CD4-positive, alpha-beta T cell (primary cell): ENCODE measurements at regions not wholly inside any gene's neighbourhood (a gene's known extent, or its start where the extent isn't known, plus 50 kb on each side); places are given as distances from the start of the nearest gene placed in this dataset.

ENCODE experiments used
- ATAC-seq: fragments of 200-7000 bp; cut with Tn5 transposase; one replicate; pipeline ENCODE4 v1.10.0; 2022; ENCODE audit warnings: mild to moderate bottlenecking; ENCODE audit not compliant: poor library complexity
- CTCF ChIA-PET: fragments of 350-600 bp; sonication (Branson Sonifier 250); formaldehyde crosslinking; loops from one replicate; lab custom pipeline; 2021; ENCODE audit warnings: antibody characterized with exemption, inconsistent platforms; lab: Charles Lee
- POLR2A ChIA-PET: fragments of 350-600 bp; sonication (Branson Sonifier 250); formaldehyde crosslinking; loops from one replicate; lab custom pipeline; 2021; ENCODE audit warnings: antibody characterized with exemption, inconsistent platforms; lab: Charles Lee
- DNase-seq, 14 experiments: peaks; one replicate each; pipeline ENCODE4 v3.0.0-alpha.2; 2013 to 2020; ENCODE audit warnings: mixed read lengths in 2 of 14
- H3K27ac ChIP-seq, 2 donors: one replicate each; pipeline versions ENCODE4 v1.5.1 to v1.7.0; 2013; ENCODE audit warnings: low read length in 2 of 2, low read depth in 1 of 2, mild to moderate bottlenecking in 1 of 2
- H3K27me3 ChIP-seq, 2 experiments: 1 replicate in 1 of 2; 2 replicates in 1 of 2; pipeline versions ENCODE4 v1.6.1 to v1.7.0; 2013; ENCODE audit warnings: low read length in 2 of 2, control low read depth in 1 of 2, mild to moderate bottlenecking in 1 of 2, moderate library complexity in 1 of 2; ENCODE audit not compliant: insufficient read depth in 2 of 2, control insufficient read depth in 1 of 2
- H3K36me3 ChIP-seq: one replicate; pipeline ENCODE4 v1.6.1; 2013; ENCODE audit warnings: low read length, control low read depth; ENCODE audit not compliant: insufficient read depth
- H3K4me1 ChIP-seq: one replicate; pipeline ENCODE4 v1.6.1; 2013; ENCODE audit warnings: low read length, control low read depth; ENCODE audit not compliant: insufficient read depth
- H3K4me3 ChIP-seq: one replicate; pipeline ENCODE4 v1.5.1; 2013; ENCODE audit warnings: mild to moderate bottlenecking, low read length, moderate library complexity
- H3K9me3 ChIP-seq, 2 experiments: 1 replicate in 1 of 2; 2 replicates in 1 of 2; pipeline versions ENCODE4 v1.6.1 to v1.7.0; 2013; ENCODE audit warnings: low read length in 2 of 2, mild to moderate bottlenecking in 2 of 2, control low read depth in 1 of 2, moderate library complexity in 1 of 2; ENCODE audit not compliant: control insufficient read depth in 1 of 2, insufficient read depth in 1 of 2
- H3K27ac Mint-ChIP-seq: one replicate; pipeline ENCODE4 v1.8.0; 2020; ENCODE audit warnings: mixed read lengths
- H3K27me3 Mint-ChIP-seq: one replicate; pipeline ENCODE4 v1.8.0; 2021; ENCODE audit warnings: mixed read lengths
- H3K36me3 Mint-ChIP-seq: one replicate; pipeline ENCODE4 v1.8.0; 2021; ENCODE audit warnings: low read depth, mixed read lengths
- H3K4me1 Mint-ChIP-seq: one replicate; pipeline ENCODE4 v1.8.0; 2021; ENCODE audit warnings: low read depth, mixed read lengths
- H3K4me3 Mint-ChIP-seq: one replicate; pipeline ENCODE4 v1.8.0; 2020; ENCODE audit warnings: mild to moderate bottlenecking, mixed read lengths
- H3K9me3 Mint-ChIP-seq: one replicate; pipeline ENCODE4 v1.8.0; 2020; ENCODE audit warnings: mixed read lengths
- intact Hi-C, 2 experiments: fragments of 100-400 bp; cut with DNase I in 1 of 2; cut with micrococcal nuclease in 1 of 2; formaldehyde crosslinking; loops; one replicate each; pipeline versions ENCODE4 v1.15.1 to v1.9.0; 2023 to 2025; cut with DNase I, micrococcal nuclease
- TF ChIP-seq, protein P1 (sequence below): fragments of 200-600 bp; IDR thresholded peaks from one replicate; pipeline ENCODE4 v1.8.0; 2022; ENCODE audit warnings: antibody characterized with exemption, mild to moderate bottlenecking

DNA sequence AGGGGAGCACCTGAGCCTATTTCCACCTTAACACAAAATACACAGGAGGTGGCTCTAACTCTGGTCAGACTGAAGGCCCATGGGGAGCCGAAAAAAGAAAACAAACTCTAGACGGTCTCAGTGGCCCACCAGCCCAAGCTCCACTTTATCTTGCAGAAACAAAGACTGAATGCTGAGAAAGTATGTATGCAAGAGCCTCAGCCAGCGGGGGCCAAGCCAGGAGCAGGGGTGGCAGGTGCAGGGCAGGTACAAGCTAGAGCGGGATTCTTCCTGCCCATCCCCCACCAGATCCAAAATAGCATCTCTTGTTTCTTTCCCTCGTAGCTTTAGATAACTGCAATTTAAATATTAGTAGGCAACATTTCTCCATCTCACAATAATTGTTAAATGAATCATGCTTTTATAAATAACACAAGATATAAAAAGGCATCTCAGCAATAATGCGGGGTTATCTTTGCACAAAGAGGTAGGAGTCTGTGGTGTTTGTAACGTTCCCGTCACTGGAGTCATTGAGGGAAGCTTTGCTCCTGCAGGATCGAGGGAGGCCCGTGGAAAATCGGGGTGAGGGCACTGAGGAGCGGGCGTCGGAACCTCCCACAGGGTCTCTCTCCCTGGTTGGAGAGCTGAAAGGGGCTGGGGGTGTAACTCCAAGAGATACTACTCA, 418.0 kb downstream of the SHANK2 start:
- ChIA-PET CTCF (no interaction called here), POLR2A (no interaction called here)
- no peaks in the 10 kb centered on the region for H3K36me3 Mint-ChIP-seq
- H3K4me1 Mint-ChIP-seq, result no peaks in the 10 kb centered on the region
- no peak for DNase-seq
- no peak overlapping the region for H3K4me3 Mint-ChIP-seq
- Histone ChIP-seq H3K4me3 (no peak overlapping the region), H3K27me3 (peaks cover 0 to 2% of the 10 kb centered on the region in 2 experiments), H3K36me3 (no peaks in the 10 kb centered on the region), H3K4me1 (no peaks in the 10 kb centered on the region), H3K9me3 (peaks cover 0 to 16% of the 10 kb centered on the region in 2 experiments), H3K27ac (no peak overlapping the region)
- ATAC-seq, result no peak
- peaks cover 6% of the 10 kb centered on the region for H3K27me3 Mint-ChIP-seq
- H3K9me3 Mint-ChIP-seq, result peaks cover 7% of the 10 kb centered on the region
- H3K27ac Mint-ChIP-seq, result no peak overlapping the region
- TF ChIP-seq, protein P1, sequence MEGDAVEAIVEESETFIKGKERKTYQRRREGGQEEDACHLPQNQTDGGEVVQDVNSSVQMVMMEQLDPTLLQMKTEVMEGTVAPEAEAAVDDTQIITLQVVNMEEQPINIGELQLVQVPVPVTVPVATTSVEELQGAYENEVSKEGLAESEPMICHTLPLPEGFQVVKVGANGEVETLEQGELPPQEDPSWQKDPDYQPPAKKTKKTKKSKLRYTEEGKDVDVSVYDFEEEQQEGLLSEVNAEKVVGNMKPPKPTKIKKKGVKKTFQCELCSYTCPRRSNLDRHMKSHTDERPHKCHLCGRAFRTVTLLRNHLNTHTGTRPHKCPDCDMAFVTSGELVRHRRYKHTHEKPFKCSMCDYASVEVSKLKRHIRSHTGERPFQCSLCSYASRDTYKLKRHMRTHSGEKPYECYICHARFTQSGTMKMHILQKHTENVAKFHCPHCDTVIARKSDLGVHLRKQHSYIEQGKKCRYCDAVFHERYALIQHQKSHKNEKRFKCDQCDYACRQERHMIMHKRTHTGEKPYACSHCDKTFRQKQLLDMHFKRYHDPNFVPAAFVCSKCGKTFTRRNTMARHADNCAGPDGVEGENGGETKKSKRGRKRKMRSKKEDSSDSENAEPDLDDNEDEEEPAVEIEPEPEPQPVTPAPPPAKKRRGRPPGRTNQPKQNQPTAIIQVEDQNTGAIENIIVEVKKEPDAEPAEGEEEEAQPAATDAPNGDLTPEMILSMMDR, result no peak
- intact Hi-C loops, result no loop called here

GRCh38 chr11:70834984-70835560, 417.3 kb downstream of the SHANK2 start:
- TF ChIP-seq, protein P1, result no peak

DNA sequence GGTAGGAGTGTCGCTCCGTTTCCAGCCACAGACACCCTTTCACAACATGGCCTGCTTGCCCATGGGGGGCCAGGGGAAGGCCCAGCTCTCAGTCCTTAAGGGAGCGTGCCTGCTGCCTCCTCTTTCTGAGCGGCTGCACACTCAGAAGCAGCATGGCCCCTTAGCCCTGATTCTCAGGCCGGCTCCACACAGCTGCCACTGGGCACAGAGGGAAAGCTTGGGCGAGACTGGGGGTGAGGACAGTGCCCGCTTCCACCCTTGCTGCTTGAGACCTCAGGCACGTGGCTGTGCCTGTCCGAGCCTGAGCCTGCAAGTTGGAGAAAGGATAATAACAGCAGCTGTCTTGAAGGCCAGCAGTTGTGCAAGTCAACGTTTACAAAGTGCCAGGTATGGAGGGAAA, 416.3 kb downstream of the SHANK2 start:
- CTCF ChIA-PET, result no interaction called here
- Mint-ChIP-seq H3K27ac (no peak overlapping the region), H3K4me3 (no peak overlapping the region), H3K27me3 (peaks cover 6% of the 10 kb centered on the region), H3K9me3 (peaks cover 7% of the 10 kb centered on the region), H3K4me1 (no peaks in the 10 kb centered on the region), H3K36me3 (no peaks in the 10 kb centered on the region)
- Histone ChIP-seq H3K4me3 (no peak overlapping the region), H3K27me3 (peaks cover 0 to 3% of the 10 kb centered on the region in 2 experiments), H3K4me1 (no peaks in the 10 kb centered on the region), H3K36me3 (no peaks in the 10 kb centered on the region), H3K9me3 (peaks cover 0 to 25% of the 10 kb centered on the region in 2 experiments), H3K27ac (no peak overlapping the region)
- no peak for ATAC-seq
- DNase-seq, result no peak
- intact Hi-C loops, result no loop called here
- TF ChIP-seq, protein P1, result no peak
- POLR2A ChIA-PET, result no interaction called here

More at GRCh38 chr11:70834984-70835560, 417.3 kb downstream of the SHANK2 start:
- no peak for ATAC-seq
- no peaks in the 10 kb centered on the region for H3K4me1 ChIP-seq
- H3K36me3 Mint-ChIP-seq, result no peaks in the 10 kb centered on the region
- no peak overlapping the region for H3K4me3 ChIP-seq
- H3K27me3 Mint-ChIP-seq, result peaks cover 6% of the 10 kb centered on the region
- intact Hi-C loops, result no loop called here
- H3K27ac ChIP-seq, result no peak overlapping the region
- H3K4me3 Mint-ChIP-seq, result no peak overlapping the region
- H3K27ac Mint-ChIP-seq, result no peak overlapping the region
- peaks cover 0 to 3% of the 10 kb centered on the region in 2 experiments for H3K27me3 ChIP-seq
- no peak for DNase-seq
- no peaks in the 10 kb centered on the region for H3K36me3 ChIP-seq
- POLR2A ChIA-PET, result no interaction called here
- H3K9me3 Mint-ChIP-seq, result peaks cover 7% of the 10 kb centered on the region
- CTCF ChIA-PET, result no interaction called here
- H3K9me3 ChIP-seq, result peaks cover 0 to 23% of the 10 kb centered on the region in 2 experiments
- no peaks in the 10 kb centered on the region for H3K4me1 Mint-ChIP-seq
